Esophagus muscularis mucosa (tissue), 3 donors: ENCODE measurements at regions not wholly inside any gene's neighbourhood (a gene's known extent, or its start where the extent isn't known, plus 50 kb on each side); places are given as distances from the start of the nearest gene placed in this dataset.
A peak's percentile ranks its signal among the peaks of the same experiment; 100 is the strongest.

Experiments used
- POLR2AphosphoS5 ChIP-seq, 2 donors: sonication (generic); formaldehyde crosslinking; IDR thresholded peaks; one replicate each; pipeline ENCODE4 v1.6.1; 2017; ENCODE audit warnings: antibody characterized with exemption in 2 of 2
- TF ChIP-seq, protein P1 (sequence below), 3 experiments: fragments of 200-600 bp in 2 of 3; fragments of 450-650 bp in 1 of 3; sonication (generic) in 2 of 3; IDR thresholded peaks; one replicate each; pipeline ENCODE4 v1.5.1; 2017 to 2019; ENCODE audit warnings: antibody characterized with exemption in 3 of 3, mild to moderate bottlenecking in 2 of 3, moderate library complexity in 1 of 3

DNA sequence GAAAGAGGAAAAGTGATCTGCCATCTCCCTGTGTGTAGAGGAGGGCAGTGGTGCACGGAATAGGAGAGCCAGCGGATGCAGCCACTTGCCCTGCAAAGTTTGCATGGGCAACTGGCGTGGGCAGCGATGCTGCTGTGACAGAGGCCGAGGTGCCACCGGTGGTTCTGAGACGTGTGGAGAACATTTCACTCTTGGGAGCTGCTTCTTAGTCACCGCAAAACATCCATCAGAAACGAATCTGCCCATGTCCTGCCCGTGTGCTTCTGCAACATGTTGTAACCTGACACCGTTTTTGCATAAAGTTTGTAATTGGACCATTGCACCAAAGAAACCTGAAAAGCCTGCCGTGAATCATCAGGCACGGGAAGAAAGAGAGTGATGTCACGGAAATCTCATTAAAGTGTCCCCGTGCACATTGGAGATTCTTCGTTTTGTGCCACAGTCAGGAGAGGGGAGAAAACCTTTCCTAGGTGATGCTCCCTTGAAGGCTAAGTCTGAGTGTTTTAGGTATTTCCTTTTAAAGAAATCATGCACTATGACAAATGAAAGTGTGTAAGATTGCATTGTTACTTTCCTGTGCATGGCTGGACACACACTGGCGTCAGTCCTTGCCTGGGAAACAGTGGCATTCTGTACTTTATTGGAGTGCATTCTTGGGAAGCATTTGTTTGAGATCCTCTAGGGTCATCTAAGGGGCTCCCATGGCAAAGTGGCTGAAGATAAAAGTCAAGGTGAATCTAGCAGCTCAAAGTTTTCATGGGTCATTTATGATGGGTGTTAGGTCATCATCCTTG, 302.6 kb downstream of the KLF6 start:
- peak; percentile 93 to 96 for TF ChIP-seq POLR2AphosphoS5 (IDR thresholded peaks at IDR 0.05)
- TF ChIP-seq, protein P1, sequence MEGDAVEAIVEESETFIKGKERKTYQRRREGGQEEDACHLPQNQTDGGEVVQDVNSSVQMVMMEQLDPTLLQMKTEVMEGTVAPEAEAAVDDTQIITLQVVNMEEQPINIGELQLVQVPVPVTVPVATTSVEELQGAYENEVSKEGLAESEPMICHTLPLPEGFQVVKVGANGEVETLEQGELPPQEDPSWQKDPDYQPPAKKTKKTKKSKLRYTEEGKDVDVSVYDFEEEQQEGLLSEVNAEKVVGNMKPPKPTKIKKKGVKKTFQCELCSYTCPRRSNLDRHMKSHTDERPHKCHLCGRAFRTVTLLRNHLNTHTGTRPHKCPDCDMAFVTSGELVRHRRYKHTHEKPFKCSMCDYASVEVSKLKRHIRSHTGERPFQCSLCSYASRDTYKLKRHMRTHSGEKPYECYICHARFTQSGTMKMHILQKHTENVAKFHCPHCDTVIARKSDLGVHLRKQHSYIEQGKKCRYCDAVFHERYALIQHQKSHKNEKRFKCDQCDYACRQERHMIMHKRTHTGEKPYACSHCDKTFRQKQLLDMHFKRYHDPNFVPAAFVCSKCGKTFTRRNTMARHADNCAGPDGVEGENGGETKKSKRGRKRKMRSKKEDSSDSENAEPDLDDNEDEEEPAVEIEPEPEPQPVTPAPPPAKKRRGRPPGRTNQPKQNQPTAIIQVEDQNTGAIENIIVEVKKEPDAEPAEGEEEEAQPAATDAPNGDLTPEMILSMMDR (IDR thresholded peaks at IDR 0.05): peak in 1 of 3 experiments; percentile 4
